Peyer's patch (tissue), 4 donors: ENCODE measurements at regions not wholly inside any gene's neighbourhood (a gene's known extent, or its start where the extent isn't known, plus 50 kb on each side); places are given as distances from the start of the nearest gene placed in this dataset.

Experiments used
- POLR2A ChIP-seq, 2 donors: fragments of 450-650 bp; IDR thresholded peaks; one replicate each; pipeline ENCODE4 v1.5.1; 2017; ENCODE audit warnings: antibody characterized with exemption in 2 of 2, mild to moderate bottlenecking in 2 of 2, moderate library complexity in 2 of 2
- TF ChIP-seq, protein P1 (sequence below), 6 experiments: fragments of 450-650 bp in 4 of 6; fragments of 200-600 bp in 2 of 6; sonication (generic) in 1 of 6; IDR thresholded peaks; one replicate each; pipeline ENCODE4 v1.5.1; 2017 to 2019; ENCODE audit warnings: antibody characterized with exemption in 6 of 6, mild to moderate bottlenecking in 3 of 6, moderate library complexity in 1 of 6

- TF ChIP-seq, protein P1, sequence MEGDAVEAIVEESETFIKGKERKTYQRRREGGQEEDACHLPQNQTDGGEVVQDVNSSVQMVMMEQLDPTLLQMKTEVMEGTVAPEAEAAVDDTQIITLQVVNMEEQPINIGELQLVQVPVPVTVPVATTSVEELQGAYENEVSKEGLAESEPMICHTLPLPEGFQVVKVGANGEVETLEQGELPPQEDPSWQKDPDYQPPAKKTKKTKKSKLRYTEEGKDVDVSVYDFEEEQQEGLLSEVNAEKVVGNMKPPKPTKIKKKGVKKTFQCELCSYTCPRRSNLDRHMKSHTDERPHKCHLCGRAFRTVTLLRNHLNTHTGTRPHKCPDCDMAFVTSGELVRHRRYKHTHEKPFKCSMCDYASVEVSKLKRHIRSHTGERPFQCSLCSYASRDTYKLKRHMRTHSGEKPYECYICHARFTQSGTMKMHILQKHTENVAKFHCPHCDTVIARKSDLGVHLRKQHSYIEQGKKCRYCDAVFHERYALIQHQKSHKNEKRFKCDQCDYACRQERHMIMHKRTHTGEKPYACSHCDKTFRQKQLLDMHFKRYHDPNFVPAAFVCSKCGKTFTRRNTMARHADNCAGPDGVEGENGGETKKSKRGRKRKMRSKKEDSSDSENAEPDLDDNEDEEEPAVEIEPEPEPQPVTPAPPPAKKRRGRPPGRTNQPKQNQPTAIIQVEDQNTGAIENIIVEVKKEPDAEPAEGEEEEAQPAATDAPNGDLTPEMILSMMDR (IDR thresholded peaks at IDR 0.05), result no peak
- TF ChIP-seq POLR2A (IDR thresholded peaks at IDR 0.05), result no peak
These were observed 567.4 kb downstream of the CBLN2 start for GRCh38 chr18:71976744-71977143.
